Right ventricle myocardium superior (tissue), 1 donor: ENCODE measurements at regions not wholly inside any gene's neighbourhood (a gene's known extent, or its start where the extent isn't known, plus 50 kb on each side); places are given as distances from the start of the nearest gene placed in this dataset.
A peak's percentile ranks its signal among the peaks of the same experiment; 100 is the strongest.

Source experiments
- ATAC-seq: fragments of 200-7000 bp; cut with Tn5 transposase; one replicate; pipeline ENCODE4 v1.9.1; 2020; ENCODE audit warnings: mild to moderate bottlenecking; ENCODE audit not compliant: poor library complexity
- DNase-seq: peaks from one replicate; pipeline ENCODE4 v3.0.0-alpha.2; 2020
- intact Hi-C: fragments of 100-400 bp; cut with DNase I; formaldehyde crosslinking; loops from one replicate; pipeline ENCODE4 v1.11.2; 2022
- donor health status: DM: no; HTN: yes; CAD: no; lungs with severe emphysema.

- no peak for DNase-seq
- ATAC-seq, result no peak
- intact Hi-C loops, result no loop called here
Measured at GRCh38 chr11:104623518-104623917, 274.7 kb downstream of the CASP12 start.

DNA sequence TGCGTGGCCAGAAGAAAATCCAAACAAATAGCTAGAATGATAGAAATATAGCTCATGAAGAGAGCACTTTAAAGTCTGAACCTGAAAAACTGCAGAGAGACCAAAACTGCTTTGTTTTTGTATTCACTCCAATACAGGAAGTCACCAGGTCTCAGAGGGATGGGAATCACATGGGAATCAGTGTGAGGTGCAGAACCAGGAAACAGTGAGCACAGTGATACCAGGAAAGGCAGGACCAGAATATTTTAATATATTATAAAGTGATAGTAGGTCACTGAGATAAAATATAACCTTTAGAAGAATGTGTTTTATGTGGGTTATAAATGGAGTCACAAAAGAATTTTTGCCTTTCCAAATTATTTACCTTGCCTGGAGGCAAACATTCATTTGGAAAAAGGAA is 277.3 kb downstream of the CASP12 start:
- intact Hi-C loops, result no loop called here
- DNase-seq (no peak), ATAC-seq (no peak)

DNA sequence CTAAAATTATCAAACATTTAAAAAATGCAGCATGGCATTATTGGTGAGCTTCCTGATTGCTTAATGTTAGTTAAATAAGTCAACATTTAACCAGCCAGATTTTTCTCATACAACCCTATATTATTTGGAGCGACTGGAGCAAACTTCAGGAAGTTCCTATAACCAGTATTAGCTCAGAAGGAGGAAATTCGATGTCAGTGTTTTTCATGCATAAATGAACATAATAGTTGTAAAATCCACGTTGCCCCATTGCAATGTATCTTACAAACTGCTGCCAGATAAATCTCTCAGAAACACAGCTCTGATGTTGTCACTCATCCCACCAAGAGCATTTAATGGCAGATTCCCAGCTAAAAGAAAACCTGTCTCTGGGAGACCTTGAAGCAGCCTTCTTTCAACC is 278.5 kb downstream of the CASP12 start:
- DNase-seq (no peak), ATAC-seq (no peak)
- intact Hi-C loops, result no loop called here

GRCh38 chr11:104618954-104619353 is 279.3 kb downstream of the CASP12 start:
- DNase-seq (no peak), ATAC-seq (no peak)
- intact Hi-C loops, result no loop called here

DNA sequence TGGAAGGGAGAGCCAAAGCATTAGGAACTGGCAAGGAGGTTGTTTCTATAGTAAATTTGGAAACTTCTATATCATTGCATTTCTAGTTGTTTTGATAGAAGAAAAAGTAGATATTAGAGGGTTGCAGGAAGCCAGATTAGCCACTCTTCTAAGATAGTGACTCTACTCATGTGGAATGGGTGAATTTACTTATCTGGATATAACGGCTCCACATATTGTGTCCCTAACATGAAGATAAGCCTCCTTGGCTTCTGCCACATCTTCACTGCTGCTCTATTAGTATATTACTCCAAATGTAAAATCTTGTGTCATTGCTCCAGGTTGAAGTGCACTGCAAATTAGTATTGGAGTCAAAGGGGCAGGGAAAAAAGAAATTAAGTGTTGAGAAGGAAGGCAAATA is 283.3 kb downstream of the CASP12 start:
- intact Hi-C loops, result no loop called here
- ATAC-seq, result no peak
- DNase-seq, result no peak

GRCh38 chr11:104614117-104614680 is 284.1 kb downstream of the CASP12 start:
- ATAC-seq (no peak), DNase-seq (no peak)
- intact Hi-C loops, result no loop called here

DNA sequence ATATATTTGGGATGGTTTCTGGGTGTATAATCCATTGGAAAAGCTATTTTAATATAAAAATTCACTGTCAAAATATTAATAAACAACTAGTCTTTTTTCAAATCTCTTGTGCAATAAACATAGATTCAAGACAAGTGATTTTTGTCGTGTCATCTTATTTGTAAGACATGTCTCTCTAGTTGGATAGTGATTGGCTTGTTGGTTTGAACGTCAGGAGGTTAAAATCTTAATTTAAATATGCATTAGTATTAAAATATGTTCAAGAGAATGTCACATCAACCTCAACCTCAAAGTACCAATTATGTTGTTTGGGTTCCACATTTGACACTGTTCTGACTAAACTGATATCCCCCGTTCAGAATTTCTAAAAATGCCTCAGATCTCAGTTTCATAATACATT is 287.6 kb downstream of the CASP12 start:
- ATAC-seq (no peak), DNase-seq (no peak)
- intact Hi-C loops, result no loop called here

GRCh38 chr11:104609311-104610085 is 288.8 kb downstream of the CASP12 start:
- DNase-seq (no peak), ATAC-seq (peak; percentile 82)
- intact Hi-C loops, result no loop called here

- DNase-seq (no peak), ATAC-seq (no peak)
- intact Hi-C loops, result no loop called here
Measured at GRCh38 chr11:104602643-104603042, 295.6 kb downstream of the CASP12 start.

DNA sequence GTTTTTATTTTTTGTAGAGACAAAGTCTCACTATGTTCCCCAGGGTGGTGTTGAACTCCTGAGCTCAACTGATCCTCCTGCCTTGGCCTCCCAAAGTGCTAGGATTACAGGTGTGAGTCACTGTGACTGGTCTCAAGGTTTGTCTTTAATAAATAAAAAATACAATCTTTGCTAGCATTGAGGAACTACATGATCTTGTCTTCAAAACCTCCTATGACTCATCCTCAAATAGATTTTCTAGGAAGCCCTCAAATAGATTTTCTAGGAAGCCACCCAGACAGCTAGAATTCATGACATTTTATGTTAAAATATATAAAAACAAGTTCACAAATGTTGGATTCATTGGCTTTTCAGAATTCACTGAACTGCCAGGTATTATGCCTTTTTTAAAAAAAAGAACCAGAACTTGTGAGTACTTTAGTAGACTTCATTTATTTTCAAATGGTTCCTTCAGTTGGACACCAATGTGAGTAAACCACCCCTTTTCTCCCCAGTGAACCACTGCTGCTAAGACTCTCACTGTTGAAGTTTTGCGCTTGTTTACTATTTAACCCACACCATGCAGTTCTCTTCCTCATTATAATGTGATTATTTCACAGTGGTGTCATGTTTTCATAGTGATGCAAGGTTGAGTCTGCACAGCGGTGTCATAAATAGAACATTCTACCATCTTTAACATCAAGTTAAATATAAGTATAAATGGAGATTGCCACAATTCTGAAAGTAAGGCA is 303.9 kb downstream of the CASP12 start:
- intact Hi-C loops, result no loop called here
- ATAC-seq, result no peak
- DNase-seq, result no peak

DNA sequence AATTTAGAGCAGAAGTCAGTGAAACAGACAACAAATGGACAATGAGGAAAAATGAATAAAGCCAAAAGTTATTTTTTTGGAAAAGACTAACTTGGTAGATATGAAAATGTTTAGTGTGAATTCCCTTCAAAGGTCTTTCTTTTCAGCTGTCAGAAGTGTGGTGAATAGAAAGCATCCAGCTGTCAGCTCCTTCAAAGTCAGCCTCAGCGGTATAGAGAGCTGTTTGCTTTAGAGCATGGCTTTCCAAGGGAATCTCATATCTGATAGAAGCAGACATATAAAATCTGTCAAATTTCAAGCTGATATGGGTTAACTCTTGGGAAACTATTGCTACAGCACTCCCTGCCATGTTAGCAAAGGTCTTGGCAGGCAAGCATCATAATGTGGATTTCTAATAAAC is 309.3 kb downstream of the CASP12 start:
- no peak for ATAC-seq
- intact Hi-C loops, result no loop called here
- DNase-seq, result no peak

DNA sequence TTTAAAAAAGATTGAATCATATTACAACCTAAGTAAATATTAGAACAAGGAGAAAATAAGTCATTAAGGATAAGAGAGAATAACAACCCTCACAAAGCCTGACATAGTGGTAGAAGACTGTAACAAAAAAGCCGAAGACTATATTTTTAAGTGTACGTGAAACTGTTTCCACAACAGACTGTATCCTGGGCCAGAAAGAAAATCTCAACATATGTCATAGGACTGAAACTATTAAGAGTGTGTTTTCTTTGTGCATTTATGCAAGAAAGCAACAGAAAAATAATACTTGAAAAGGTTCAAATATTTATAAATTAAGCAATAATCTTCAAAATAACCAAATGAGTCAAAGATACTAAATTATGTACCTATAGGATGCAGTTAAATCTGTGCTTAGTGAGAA is 309.8 kb downstream of the CASP12 start:
- DNase-seq (no peak), ATAC-seq (no peak)
- intact Hi-C loops, result no loop called here

- DNase-seq, result no peak
- intact Hi-C loops, result no loop called here
Measured at GRCh38 chr11:104584823-104585222, 313.4 kb downstream of the CASP12 start.

DNA sequence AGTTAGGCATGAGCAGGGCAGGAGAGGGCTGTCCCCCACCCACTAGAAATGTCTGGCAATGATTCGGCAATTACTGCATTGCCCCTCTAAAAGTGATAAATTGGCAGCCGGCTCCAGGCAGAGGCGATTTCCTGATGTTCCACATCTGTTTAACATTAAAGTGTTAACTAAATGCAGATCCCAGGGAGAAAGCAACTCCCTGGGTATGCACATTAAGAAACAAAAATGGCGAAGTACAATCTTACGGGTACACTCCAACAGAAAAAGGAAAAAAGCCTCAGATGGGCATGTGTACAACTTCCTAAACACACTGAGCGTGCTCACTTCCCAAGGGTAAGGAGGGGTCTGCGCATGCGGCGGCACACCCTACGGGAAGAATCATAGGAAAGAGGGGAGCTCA is 314.4 kb downstream of the CASP12 start:
- no peak for ATAC-seq
- DNase-seq, result no peak
- intact Hi-C loops, result no loop called here

More at GRCh38 chr11:104584823-104585222, 313.4 kb downstream of the CASP12 start:
- no peak for ATAC-seq

DNA sequence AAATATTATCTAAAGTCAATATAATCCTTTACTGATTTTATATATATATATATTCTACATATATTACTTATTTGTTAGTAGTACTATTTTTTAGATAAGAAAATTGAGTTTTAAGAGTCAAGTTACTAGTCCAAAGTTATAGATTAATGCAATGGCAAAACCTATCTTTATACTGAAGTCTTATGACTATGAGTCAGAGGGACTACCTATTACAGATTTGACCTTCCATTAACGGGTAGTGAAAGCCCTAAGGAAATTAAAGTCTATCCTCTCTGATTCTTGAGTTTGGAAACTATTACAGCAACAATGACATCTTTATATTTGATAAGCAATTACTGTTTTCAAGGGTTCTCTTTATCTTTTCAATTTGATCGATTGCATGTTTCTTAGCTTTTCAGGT is 315.8 kb downstream of the CASP12 start:
- ATAC-seq (no peak), DNase-seq (no peak)
- intact Hi-C loops, result no loop called here

DNA sequence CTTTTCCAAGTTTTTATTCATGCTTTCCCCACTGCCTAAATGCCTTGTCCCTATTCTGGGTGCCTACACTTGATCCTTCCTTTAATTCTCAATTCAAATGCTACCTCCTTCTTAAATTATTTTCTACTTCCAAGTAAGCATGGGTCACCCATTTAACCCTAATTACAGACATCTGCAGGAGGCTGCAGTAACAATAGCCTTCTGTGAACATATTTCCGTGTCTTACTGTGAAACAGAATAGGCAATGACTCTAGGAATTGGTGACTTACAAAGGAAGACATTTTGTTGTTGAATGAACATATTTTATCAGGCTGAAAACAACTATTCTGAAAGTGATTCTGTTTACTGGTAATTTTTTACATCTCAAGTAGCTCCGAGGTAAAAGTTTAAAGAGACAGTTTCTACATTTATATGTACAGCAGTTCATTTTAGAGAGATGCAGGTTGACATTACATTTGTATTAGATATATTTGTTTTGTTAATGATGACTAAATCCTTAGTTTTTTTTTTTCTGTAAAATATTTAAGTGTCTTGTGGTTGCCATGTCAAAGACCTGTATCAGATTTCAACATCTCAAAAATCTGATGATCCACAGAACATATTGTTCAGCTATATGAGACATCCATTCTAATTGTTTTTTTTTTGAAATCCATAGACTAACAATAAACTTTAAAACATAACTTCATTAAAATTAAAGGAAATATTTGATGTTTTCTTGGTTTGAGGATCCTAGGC is 316.8 kb downstream of the CASP12 start:
- DNase-seq (no peak), ATAC-seq (no peak)
- intact Hi-C loops, result no loop called here

DNA sequence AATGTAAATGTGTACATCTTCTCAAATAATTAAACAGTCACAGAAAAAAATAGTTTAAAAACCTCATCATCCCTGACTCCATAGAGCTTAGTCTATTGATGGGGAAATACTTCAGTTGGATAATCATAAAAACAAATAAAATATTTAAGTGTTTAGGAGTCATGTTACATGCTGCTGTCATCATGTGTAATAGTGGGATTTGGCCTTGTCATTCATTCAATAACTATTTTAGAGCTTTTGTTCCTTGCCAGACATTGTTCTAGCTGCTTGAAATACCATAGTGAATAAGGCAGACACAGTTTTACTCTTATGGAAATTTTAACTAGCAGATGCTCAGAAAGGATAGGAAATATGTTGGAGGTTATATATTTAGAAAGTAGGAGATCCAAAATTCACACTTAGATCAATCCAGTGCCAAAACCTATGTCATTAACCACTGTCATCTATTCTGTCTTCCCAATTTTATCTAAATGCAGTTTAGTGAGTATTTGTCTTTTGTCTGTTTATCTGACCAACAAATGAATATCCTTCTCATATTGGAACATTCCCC is 324.7 kb downstream of the CASP12 start:
- DNase-seq (no peak), ATAC-seq (no peak)
- intact Hi-C loops, result no loop called here

DNA sequence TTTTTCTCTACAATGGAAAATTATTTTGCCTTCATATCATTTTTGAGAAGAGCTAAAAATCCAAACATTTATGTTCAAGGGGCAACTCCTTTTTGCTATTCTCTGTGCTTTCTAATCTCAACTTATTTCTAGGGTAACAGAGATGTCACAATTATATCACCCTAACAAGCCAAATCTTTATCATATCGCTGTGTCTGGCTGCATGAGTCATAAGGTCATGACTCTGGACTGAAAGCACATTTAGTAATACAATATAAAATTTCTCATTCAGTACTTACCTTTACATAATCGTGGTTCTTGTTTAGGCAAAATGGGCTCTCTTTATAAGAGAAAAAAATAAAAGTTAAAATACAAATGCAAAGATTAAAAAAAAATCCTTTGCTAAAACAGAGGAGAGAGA is 326.0 kb downstream of the CASP12 start:
- no peak for DNase-seq
- intact Hi-C loops, result no loop called here
- ATAC-seq, result no peak

DNA sequence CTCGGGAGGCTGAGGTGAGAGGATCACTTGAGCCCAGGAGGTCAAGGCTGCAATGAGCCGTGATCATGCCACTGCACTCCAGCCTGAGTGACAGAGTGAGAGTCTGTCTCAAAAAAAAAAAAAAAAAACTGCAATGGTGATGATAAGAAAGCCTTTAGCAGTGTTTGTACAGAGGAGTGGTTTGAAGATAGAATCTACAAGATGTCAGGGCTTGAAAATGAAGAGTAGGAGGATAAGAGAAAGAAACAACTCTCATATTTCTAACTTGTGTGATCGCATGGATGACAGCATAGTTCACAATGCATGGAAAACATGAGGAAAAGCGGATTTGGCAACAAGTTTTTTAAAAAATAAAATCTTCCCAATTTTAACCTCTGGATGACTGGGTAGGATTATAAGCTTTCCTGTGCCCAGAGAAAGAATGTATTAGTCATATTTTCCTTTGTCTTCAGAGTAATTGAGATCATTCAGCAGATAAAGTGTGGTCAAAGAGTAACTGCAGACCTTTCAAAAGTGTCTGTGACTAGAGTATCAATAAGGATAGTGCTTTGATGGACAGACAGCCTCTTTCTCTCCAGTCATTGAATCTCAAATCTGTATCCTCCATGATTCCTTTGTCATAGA is 328.1 kb downstream of the CASP12 start:
- intact Hi-C loops, result no loop called here
- ATAC-seq, result no peak
- DNase-seq, result no peak
